Superior temporal gyrus (tissue), 1 donor: ENCODE measurements at regions not wholly inside any gene's neighbourhood (a gene's known extent, or its start where the extent isn't known, plus 50 kb on each side); places are given as distances from the start of the nearest gene placed in this dataset.

Experiments
- DNase-seq: peaks from one replicate; pipeline ENCODE4 v3.0.0-alpha.2; 2016; ENCODE audit errors: extremely low spot score

- DNase-seq, result no peak
Measured at GRCh38 chr10:91036807-91037411, 116.0 kb upstream of the ANKRD1 start.

- DNase-seq, result no peak
Measured at GRCh38 chr10:91038971-91039370, 118.1 kb upstream of the ANKRD1 start.

- no peak for DNase-seq
Measured at GRCh38 chr10:91040343-91040742, 119.5 kb upstream of the ANKRD1 start.

- no peak for DNase-seq
Measured at GRCh38 chr10:91042069-91042468, 121.2 kb upstream of the ANKRD1 start.

- peak; percentile 71 for DNase-seq
Measured at GRCh38 chr10:91043173-91043910, 122.5 kb upstream of the ANKRD1 start.

- DNase-seq, result no peak
Measured at GRCh38 chr10:91046869-91047268, 126.0 kb upstream of the ANKRD1 start.

GRCh38 chr10:91048380-91048779, 127.5 kb upstream of the ANKRD1 start:
- no peak for DNase-seq

- peak; percentile 47 for DNase-seq
Measured at GRCh38 chr10:91049296-91049987, 128.6 kb upstream of the ANKRD1 start.

- no peak for DNase-seq
Measured at GRCh38 chr10:91049988-91050360, 129.1 kb upstream of the ANKRD1 start.

- no peak for DNase-seq
Measured at GRCh38 chr10:91050371-91051034, 129.6 kb upstream of the ANKRD1 start.

- peak; percentile 87 for DNase-seq
Measured at GRCh38 chr10:91051829-91052228, 130.9 kb upstream of the ANKRD1 start.

- no peak for DNase-seq
Measured at GRCh38 chr10:91054325-91054724, 133.4 kb upstream of the ANKRD1 start.

- no peak for DNase-seq
Measured at GRCh38 chr10:91061187-91061586, 140.3 kb upstream of the ANKRD1 start.

GRCh38 chr10:91061608-91062007, 140.7 kb upstream of the ANKRD1 start:
- no peak for DNase-seq

GRCh38 chr10:91062091-91062490, 141.2 kb upstream of the ANKRD1 start:
- DNase-seq, result no peak

- no peak for DNase-seq
Measured at GRCh38 chr10:91071786-91072185, 148.7 kb upstream of the PCGF5 start.

GRCh38 chr10:91073286-91073979, 147.0 kb upstream of the PCGF5 start:
- no peak for DNase-seq

- no peak for DNase-seq
Measured at GRCh38 chr10:91076991-91077548, 143.4 kb upstream of the PCGF5 start.

- DNase-seq, result peak; percentile 34
Measured at GRCh38 chr10:91077549-91078071, 142.9 kb upstream of the PCGF5 start.

GRCh38 chr10:91080776-91081175, 139.7 kb upstream of the PCGF5 start:
- DNase-seq, result no peak

GRCh38 chr10:91082447-91082846, 138.0 kb upstream of the PCGF5 start:
- no peak for DNase-seq
